ENCODE measurements at regions not wholly inside any gene's neighbourhood (a gene's known extent, or its start where the extent isn't known, plus 50 kb on each side); places are given as distances from the start of the nearest gene placed in this dataset.

- no peak for DNase-seq
- no peak for TF ChIP-seq POLR2A (IDR thresholded peaks at IDR 0.05)
- TF ChIP-seq, protein P1, sequence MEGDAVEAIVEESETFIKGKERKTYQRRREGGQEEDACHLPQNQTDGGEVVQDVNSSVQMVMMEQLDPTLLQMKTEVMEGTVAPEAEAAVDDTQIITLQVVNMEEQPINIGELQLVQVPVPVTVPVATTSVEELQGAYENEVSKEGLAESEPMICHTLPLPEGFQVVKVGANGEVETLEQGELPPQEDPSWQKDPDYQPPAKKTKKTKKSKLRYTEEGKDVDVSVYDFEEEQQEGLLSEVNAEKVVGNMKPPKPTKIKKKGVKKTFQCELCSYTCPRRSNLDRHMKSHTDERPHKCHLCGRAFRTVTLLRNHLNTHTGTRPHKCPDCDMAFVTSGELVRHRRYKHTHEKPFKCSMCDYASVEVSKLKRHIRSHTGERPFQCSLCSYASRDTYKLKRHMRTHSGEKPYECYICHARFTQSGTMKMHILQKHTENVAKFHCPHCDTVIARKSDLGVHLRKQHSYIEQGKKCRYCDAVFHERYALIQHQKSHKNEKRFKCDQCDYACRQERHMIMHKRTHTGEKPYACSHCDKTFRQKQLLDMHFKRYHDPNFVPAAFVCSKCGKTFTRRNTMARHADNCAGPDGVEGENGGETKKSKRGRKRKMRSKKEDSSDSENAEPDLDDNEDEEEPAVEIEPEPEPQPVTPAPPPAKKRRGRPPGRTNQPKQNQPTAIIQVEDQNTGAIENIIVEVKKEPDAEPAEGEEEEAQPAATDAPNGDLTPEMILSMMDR (IDR thresholded peaks at IDR 0.05), result no peak
- no peaks in the 10 kb centered on the region for H3K36me3 ChIP-seq
- no peak overlapping the region for H3K4me3 ChIP-seq
- no peaks in the 10 kb centered on the region for H3K9me3 ChIP-seq
- no peaks in the 10 kb centered on the region for H3K27me3 ChIP-seq
- H3K27ac ChIP-seq, result peak overlapping the region in 1 of 4 donors; percentile 13
- H3K4me1 ChIP-seq, result peaks cover 0 to 18% (median 0%) of the 10 kb centered on the region in 4 donors
These were observed 140.6 kb upstream of the RAD23B start for GRCh38 chr9:107142430-107142829.

GRCh38 chr9:107142896-107143603, 140.0 kb upstream of the RAD23B start:
- Histone ChIP-seq H3K36me3 (no peaks in the 10 kb centered on the region), H3K27me3 (no peaks in the 10 kb centered on the region), H3K4me3 (no peak overlapping the region), H3K9me3 (no peaks in the 10 kb centered on the region), H3K4me1 (peaks cover 0 to 18% (median 0%) of the 10 kb centered on the region in 4 donors), H3K27ac (peak overlapping the region in 1 of 4 donors; percentile 13)
- TF ChIP-seq POLR2A (IDR thresholded peaks at IDR 0.05), result no peak
- TF ChIP-seq, protein P1 (IDR thresholded peaks at IDR 0.05), result no peak
- no peak for DNase-seq

- Histone ChIP-seq H3K36me3 (no peaks in the 10 kb centered on the region), H3K27ac (no peak overlapping the region), H3K4me3 (no peak overlapping the region), H3K9me3 (no peaks in the 10 kb centered on the region), H3K27me3 (no peaks in the 10 kb centered on the region), H3K4me1 (peaks cover 0 to 12% (median 0%) of the 10 kb centered on the region in 4 donors)
- no peak for TF ChIP-seq POLR2A (IDR thresholded peaks at IDR 0.05)
- TF ChIP-seq, protein P1 (IDR thresholded peaks at IDR 0.05), result no peak
- DNase-seq, result no peak
These were observed 138.6 kb upstream of the RAD23B start for GRCh38 chr9:107144475-107144874.

GRCh38 chr9:107147134-107147533, 135.9 kb upstream of the RAD23B start:
- H3K36me3 ChIP-seq, result no peaks in the 10 kb centered on the region
- no peak overlapping the region for H3K27ac ChIP-seq
- no peak for DNase-seq
- no peak overlapping the region for H3K4me3 ChIP-seq
- no peaks in the 10 kb centered on the region for H3K27me3 ChIP-seq
- no peaks in the 10 kb centered on the region for H3K9me3 ChIP-seq
- H3K4me1 ChIP-seq, result peaks cover 0 to 11% (median 0%) of the 10 kb centered on the region in 4 donors
- TF ChIP-seq, protein P1 (IDR thresholded peaks at IDR 0.05), result no peak
- no peak for TF ChIP-seq POLR2A (IDR thresholded peaks at IDR 0.05)

- TF ChIP-seq POLR2A (IDR thresholded peaks at IDR 0.05), result no peak
- TF ChIP-seq, protein P1 (IDR thresholded peaks at IDR 0.05), result no peak
- Histone ChIP-seq H3K27me3 (no peaks in the 10 kb centered on the region), H3K27ac (no peak overlapping the region), H3K4me3 (no peak overlapping the region), H3K4me1 (peaks cover 0 to under 1% (median 0%) of the 10 kb centered on the region in 4 donors), H3K36me3 (no peaks in the 10 kb centered on the region), H3K9me3 (no peaks in the 10 kb centered on the region)
- DNase-seq, result no peak
These were observed 134.9 kb upstream of the RAD23B start for GRCh38 chr9:107148216-107148615.
